Panc1 (cell line): ENCODE measurements at regions not wholly inside any gene's neighbourhood (a gene's known extent, or its start where the extent isn't known, plus 50 kb on each side); places are given as distances from the start of the nearest gene placed in this dataset.

Source experiments
- ATAC-seq: fragments of 200-7000 bp; cut with Tn5 transposase; 2 replicates; pipeline ENCODE4 v1.9.1; 2020; ENCODE audit warnings: mild to moderate bottlenecking, moderate library complexity
- BruUV-seq: library from RNA; stranded (reverse); fragments of 400-500 nt; replicated peaks from 2 replicates; lab custom pipeline; 2021; lab: Mats Ljungman, UMichigan
- CTCF ChIA-PET: fragments of 300-600 bp; sonication (Branson Sonifier 250); formaldehyde crosslinking; loops from one replicate; lab custom pipeline; 2022; ENCODE audit warnings: antibody characterized with exemption; lab: Charles Lee
- POLR2A ChIA-PET: fragments of 300-600 bp; sonication (Branson Sonifier 250); formaldehyde crosslinking; loops from one replicate; lab custom pipeline; 2022; ENCODE audit warnings: antibody characterized with exemption; lab: Charles Lee
- DNase-seq: peaks from one replicate; pipeline ENCODE4 v3.0.0-alpha.2; 2010; ENCODE audit warnings: low read depth, low spot score
- H3K27ac ChIP-seq: 2 replicates; pipeline ENCODE4 v1.5.1; 2011; ENCODE audit warnings: mild to moderate bottlenecking, low read length, inconsistent platforms
- H3K27me3 ChIP-seq: fragments of 200-500 bp; sonication (Bioruptor generic); 2 replicates; pipeline ENCODE4 v1.6.0; 2014; ENCODE audit warnings: low read length, inconsistent platforms; ENCODE audit not compliant: control insufficient read depth, insufficient read depth
- H3K36me3 ChIP-seq: fragments of 200-500 bp; sonication (Bioruptor generic); 2 replicates; pipeline ENCODE4 v1.5.1; 2014; ENCODE audit warnings: inconsistent platforms, mild to moderate bottlenecking, low read length, moderate library complexity; ENCODE audit not compliant: control insufficient read depth, insufficient read depth
- H3K4me1 ChIP-seq: 2 replicates; pipeline ENCODE4 v1.5.1; 2011; ENCODE audit warnings: inconsistent platforms, mild to moderate bottlenecking, low read length, moderate library complexity; ENCODE audit not compliant: control insufficient read depth, insufficient read depth
- H3K4me3 ChIP-seq, 2 experiments: 2 replicates each; pipeline ENCODE4 v1.5.1; 2011 to 2012; ENCODE audit warnings: low read depth in 2 of 2, low read length in 2 of 2, mild to moderate bottlenecking in 2 of 2, inconsistent platforms in 1 of 2, moderate library complexity in 1 of 2
- H3K9me3 ChIP-seq: fragments of 200-500 bp; sonication (Bioruptor generic); 2 replicates; pipeline ENCODE4 v1.5.1; 2014; ENCODE audit warnings: low read depth, mild to moderate bottlenecking, inconsistent platforms, low read length, moderate library complexity; ENCODE audit not compliant: control insufficient read depth, insufficient read depth
- CTCF ChIP-seq: fragments of 450-650 bp; IDR thresholded peaks from 2 replicates; pipeline ENCODE4 v1.5.1; 2017; ENCODE audit warnings: mild to moderate bottlenecking
- POLR2AphosphoS5 ChIP-seq: IDR thresholded peaks from 2 replicates; pipeline ENCODE4 v1.6.1; 2012; ENCODE audit warnings: mild to moderate bottlenecking, low read depth, low read length, moderate library complexity
- SIN3A ChIP-seq: IDR thresholded peaks from 2 replicates; pipeline ENCODE4 v1.6.1; 2012; ENCODE audit warnings: low read depth, mild to moderate bottlenecking, low read length, moderate library complexity, borderline replicate concordance; ENCODE audit not compliant: insufficient read depth
- TCF7L2 ChIP-seq: IDR thresholded peaks from 2 replicates; pipeline ENCODE4 v1.6.1; 2011; ENCODE audit warnings: mild to moderate bottlenecking, low read depth, low read length, inconsistent platforms
- in situ Hi-C: cut with HindIII; loops from 2 replicates; pipeline ENCODE4 v1.10.0; 2016; ENCODE audit warnings: low sequenced_read_pairs, low pct_unique_long_range_greater_than_20kb
- intact Hi-C: fragments of 100-400 bp; cut with micrococcal nuclease; formaldehyde crosslinking; loops from one replicate; pipeline ENCODE4 v1.10.0; 2022; ENCODE audit not compliant: unreplicated experiment
- TF ChIP-seq, protein P1 (sequence below), 2 experiments: IDR thresholded peaks; 2 replicates each; pipeline ENCODE4 v1.6.1; 2011 to 2012; ENCODE audit warnings: low read depth in 2 of 2, control low read depth in 1 of 2, low read length in 1 of 2, mild to moderate bottlenecking in 1 of 2, moderate library complexity in 1 of 2; ENCODE audit not compliant: insufficient read depth in 1 of 2

DNA sequence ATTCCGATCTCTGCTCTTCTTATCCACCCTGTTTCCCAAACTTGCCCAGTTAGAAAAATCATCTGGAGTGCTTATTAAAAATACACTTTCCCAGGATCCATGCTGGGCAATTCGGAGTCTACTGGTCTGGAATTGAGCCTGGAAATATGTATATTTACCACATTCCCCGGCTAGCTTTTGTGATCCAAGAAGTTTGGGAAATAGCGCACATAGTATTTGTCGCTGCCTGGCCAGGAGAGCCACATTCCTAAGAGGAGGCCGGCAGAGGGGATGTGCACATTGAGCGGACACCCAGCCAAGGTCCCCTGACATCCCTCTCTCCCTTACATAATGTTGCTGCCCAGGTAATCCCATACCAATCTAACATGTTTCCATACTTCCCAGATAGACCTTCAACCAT is 62.1 kb upstream of the TMEM97 start:
- DNase-seq (no peak), ATAC-seq (no peak)
- Histone ChIP-seq H3K36me3 (no peaks in the 10 kb centered on the region), H3K4me3 (no peak overlapping the region), H3K9me3 (no peaks in the 10 kb centered on the region), H3K27me3 (no peaks in the 10 kb centered on the region), H3K4me1 (peaks cover under 1% of the 10 kb centered on the region; the same call in 1 of the 2 replicates), H3K27ac (no peak overlapping the region)
- TF ChIP-seq POLR2AphosphoS5 (no peak), TCF7L2 (no peak), SIN3A (no peak), CTCF (no peak)
- TF ChIP-seq, protein P1, sequence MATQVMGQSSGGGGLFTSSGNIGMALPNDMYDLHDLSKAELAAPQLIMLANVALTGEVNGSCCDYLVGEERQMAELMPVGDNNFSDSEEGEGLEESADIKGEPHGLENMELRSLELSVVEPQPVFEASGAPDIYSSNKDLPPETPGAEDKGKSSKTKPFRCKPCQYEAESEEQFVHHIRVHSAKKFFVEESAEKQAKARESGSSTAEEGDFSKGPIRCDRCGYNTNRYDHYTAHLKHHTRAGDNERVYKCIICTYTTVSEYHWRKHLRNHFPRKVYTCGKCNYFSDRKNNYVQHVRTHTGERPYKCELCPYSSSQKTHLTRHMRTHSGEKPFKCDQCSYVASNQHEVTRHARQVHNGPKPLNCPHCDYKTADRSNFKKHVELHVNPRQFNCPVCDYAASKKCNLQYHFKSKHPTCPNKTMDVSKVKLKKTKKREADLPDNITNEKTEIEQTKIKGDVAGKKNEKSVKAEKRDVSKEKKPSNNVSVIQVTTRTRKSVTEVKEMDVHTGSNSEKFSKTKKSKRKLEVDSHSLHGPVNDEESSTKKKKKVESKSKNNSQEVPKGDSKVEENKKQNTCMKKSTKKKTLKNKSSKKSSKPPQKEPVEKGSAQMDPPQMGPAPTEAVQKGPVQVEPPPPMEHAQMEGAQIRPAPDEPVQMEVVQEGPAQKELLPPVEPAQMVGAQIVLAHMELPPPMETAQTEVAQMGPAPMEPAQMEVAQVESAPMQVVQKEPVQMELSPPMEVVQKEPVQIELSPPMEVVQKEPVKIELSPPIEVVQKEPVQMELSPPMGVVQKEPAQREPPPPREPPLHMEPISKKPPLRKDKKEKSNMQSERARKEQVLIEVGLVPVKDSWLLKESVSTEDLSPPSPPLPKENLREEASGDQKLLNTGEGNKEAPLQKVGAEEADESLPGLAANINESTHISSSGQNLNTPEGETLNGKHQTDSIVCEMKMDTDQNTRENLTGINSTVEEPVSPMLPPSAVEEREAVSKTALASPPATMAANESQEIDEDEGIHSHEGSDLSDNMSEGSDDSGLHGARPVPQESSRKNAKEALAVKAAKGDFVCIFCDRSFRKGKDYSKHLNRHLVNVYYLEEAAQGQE (IDR thresholded peaks at IDR 0.05; ENCODE audit: insufficient read depth in 1 of 2, low read depth in 2 of 2, low read length in 1 of 2) = no peak
- in situ Hi-C loops (no loop called here), intact Hi-C loops (no loop called here)
- no TSS peak for BruUV-seq
- ChIA-PET POLR2A (interaction anchor here (0.6 kb wide), 1 partner anchor 116 kb away, joined by 4 read pairs; no protein-coding TSS in a partner anchor), CTCF (no interaction called here)

GRCh38 chr17:28258347-28258887 is 60.6 kb upstream of the TMEM97 start:
- no peak for DNase-seq
- H3K36me3 ChIP-seq = no peaks in the 10 kb centered on the region
- in situ Hi-C loops = no loop called here
- ATAC-seq = no peak
- POLR2A ChIA-PET = no interaction called here
- no peak overlapping the region for H3K4me3 ChIP-seq
- no peaks in the 10 kb centered on the region for H3K4me1 ChIP-seq
- intact Hi-C loops = no loop called here
- 0 out of 2 replicates have a peak, but pooled peaks cover 3% of the 10 kb centered on the region for H3K9me3 ChIP-seq
- TF ChIP-seq TCF7L2 (no peak), POLR2AphosphoS5 (no peak), SIN3A (no peak), CTCF (no peak)
- TF ChIP-seq, protein P1 (IDR thresholded peaks at IDR 0.05; ENCODE audit: insufficient read depth in 1 of 2, low read depth in 2 of 2, low read length in 1 of 2) = no peak
- no peaks in the 10 kb centered on the region for H3K27me3 ChIP-seq
- CTCF ChIA-PET = no interaction called here
- H3K27ac ChIP-seq = no peak overlapping the region
- no TSS peak for BruUV-seq
